H9 (cell line): ENCODE measurements at regions not wholly inside any gene's neighbourhood (a gene's known extent, or its start where the extent isn't known, plus 50 kb on each side); places are given as distances from the start of the nearest gene placed in this dataset.

Experiments
- DNase-seq: peaks from one replicate; pipeline ENCODE4 v3.0.0-alpha.2; 2017
- H2AFZ ChIP-seq: one replicate; pipeline ENCODE4 v1.6.1; 2013; ENCODE audit warnings: mild to moderate bottlenecking, low read length, control low read depth, moderate library complexity
- H2AK5ac ChIP-seq: 2 replicates; pipeline ENCODE4 v1.6.1; 2013; ENCODE audit warnings: low read length, control low read depth, mixed read lengths; ENCODE audit not compliant: insufficient read length
- H2BK120ac ChIP-seq: one replicate; pipeline ENCODE4 v1.6.1; 2013; ENCODE audit warnings: low read depth, mild to moderate bottlenecking, low read length, control low read depth, inconsistent platforms; ENCODE audit not compliant: poor library complexity, severe bottlenecking
- H2BK12ac ChIP-seq: 2 replicates; pipeline ENCODE4 v1.6.1; 2013; ENCODE audit warnings: low read length, control low read depth, mixed read lengths, low read depth; ENCODE audit not compliant: insufficient read length
- H2BK15ac ChIP-seq: 2 replicates; pipeline ENCODE4 v1.6.1; 2013; ENCODE audit warnings: low read depth, low read length, control low read depth
- H2BK20ac ChIP-seq: one replicate; pipeline ENCODE4 v1.6.1; 2013; ENCODE audit warnings: low read depth, mild to moderate bottlenecking, low read length, control low read depth, inconsistent platforms; ENCODE audit not compliant: poor library complexity, severe bottlenecking
- H2BK5ac ChIP-seq: 2 replicates; pipeline ENCODE4 v1.6.1; 2013; ENCODE audit warnings: low read length, control low read depth, mixed read lengths; ENCODE audit not compliant: insufficient read length
- H3K14ac ChIP-seq: 2 replicates; pipeline ENCODE4 v1.6.1; 2013; ENCODE audit warnings: low read length, control low read depth; ENCODE audit not compliant: insufficient read depth
- H3K18ac ChIP-seq: 2 replicates; pipeline ENCODE4 v1.6.1; 2013; ENCODE audit warnings: low read depth, mild to moderate bottlenecking, mixed read lengths, low read length, control low read depth; ENCODE audit not compliant: insufficient read length
- H3K23ac ChIP-seq: 2 replicates; pipeline ENCODE4 v1.6.1; 2013; ENCODE audit warnings: low read length, control low read depth, mixed read lengths, low read depth; ENCODE audit not compliant: insufficient read length
- H3K23me2 ChIP-seq: 2 replicates; pipeline ENCODE4 v1.6.1; 2013; ENCODE audit warnings: low read depth, mild to moderate bottlenecking, mixed read lengths, low read length, control low read depth; ENCODE audit not compliant: insufficient read length, poor library complexity, severe bottlenecking
- H3K27ac ChIP-seq: 2 replicates; pipeline ENCODE4 v1.5.1; 2013; ENCODE audit warnings: low read length, control low read depth, mixed read lengths, low read depth; ENCODE audit not compliant: insufficient read length
- H3K27me3 ChIP-seq: 2 replicates; pipeline ENCODE4 v1.6.1; 2013; ENCODE audit warnings: low read length, control low read depth, inconsistent platforms; ENCODE audit not compliant: insufficient read depth
- H3K4ac ChIP-seq: 2 replicates; pipeline ENCODE4 v1.6.1; 2013; ENCODE audit warnings: low read depth, mild to moderate bottlenecking, control low read depth, inconsistent platforms, low read length, moderate library complexity
- H3K4me1 ChIP-seq: 2 replicates; pipeline ENCODE4 v1.6.1; 2013; ENCODE audit warnings: low read length, control low read depth, inconsistent platforms; ENCODE audit not compliant: insufficient read depth
- H3K4me2 ChIP-seq: 2 replicates; pipeline ENCODE4 v1.6.1; 2013; ENCODE audit warnings: low read length, control low read depth, mixed read lengths; ENCODE audit not compliant: insufficient read length, insufficient read depth
- H3K56ac ChIP-seq: 2 replicates; pipeline ENCODE4 v1.6.1; 2013; ENCODE audit warnings: low read depth, mild to moderate bottlenecking, mixed read lengths, low read length, control low read depth; ENCODE audit not compliant: insufficient read length
- H3K79me1 ChIP-seq: 2 replicates; pipeline ENCODE4 v1.6.1; 2013; ENCODE audit warnings: low read depth, mild to moderate bottlenecking, moderate library complexity, low read length, control low read depth, inconsistent platforms; ENCODE audit not compliant: insufficient read depth, poor library complexity, severe bottlenecking
- H3K79me2 ChIP-seq: 2 replicates; pipeline ENCODE4 v1.6.1; 2013; ENCODE audit warnings: low read length, control low read depth, inconsistent platforms; ENCODE audit not compliant: insufficient read depth
- H3K9ac ChIP-seq: 2 replicates; pipeline ENCODE4 v1.6.1; 2013; ENCODE audit warnings: low read length, control low read depth, mixed read lengths; ENCODE audit not compliant: insufficient read length; ENCODE audit errors: extremely low read depth
- H3K9me3 ChIP-seq: one replicate; pipeline ENCODE4 v1.6.1; 2013; ENCODE audit warnings: low read depth, low read length, inconsistent platforms; ENCODE audit not compliant: control insufficient read depth
- H3T11ph ChIP-seq: one replicate; pipeline ENCODE4 v1.6.1; 2013; ENCODE audit warnings: mild to moderate bottlenecking, low read length, control low read depth, inconsistent platforms
- H4K20me1 ChIP-seq: one replicate; pipeline ENCODE4 v1.6.1; 2013; ENCODE audit not compliant: control insufficient read depth, insufficient read length, insufficient read depth
- H4K5ac ChIP-seq: 2 replicates; pipeline ENCODE4 v1.6.1; 2013; ENCODE audit warnings: low read depth, mild to moderate bottlenecking, mixed read lengths, low read length, control low read depth; ENCODE audit not compliant: insufficient read length
- H4K8ac ChIP-seq: replicated peaks from 2 replicates; pipeline ENCODE4 v1.6.1; 2013; ENCODE audit warnings: low read length, control low read depth, mixed read lengths, low read depth; ENCODE audit not compliant: insufficient read length
- H4K91ac ChIP-seq: 2 replicates; pipeline ENCODE4 v1.6.1; 2013; ENCODE audit warnings: low read depth, mild to moderate bottlenecking, moderate library complexity, mixed read lengths, low read length, control low read depth; ENCODE audit not compliant: insufficient read length
- H3K27ac Mint-ChIP-seq, 3 experiments: 2 replicates in 2 of 3; 3 replicates in 1 of 3; pipeline ENCODE4 v1.8.0; 2020 to 2021; ENCODE audit warnings: mixed read lengths in 3 of 3, mild to moderate bottlenecking in 1 of 3, moderate library complexity in 1 of 3
- H3K27me3 Mint-ChIP-seq: 2 replicates; pipeline ENCODE4 v1.8.0; 2021; ENCODE audit warnings: low read depth, mild to moderate bottlenecking, moderate library complexity, mixed read lengths
- H3K36me3 Mint-ChIP-seq, 3 experiments: 2 replicates in 2 of 3; 3 replicates in 1 of 3; pipeline ENCODE4 v1.8.0; 2020 to 2021; ENCODE audit warnings: low read depth in 3 of 3, mixed read lengths in 3 of 3; ENCODE audit not compliant: insufficient read depth in 1 of 3
- H3K4me1 Mint-ChIP-seq, 2 experiments: 2 replicates each; pipeline ENCODE4 v1.8.0; 2020; ENCODE audit warnings: mixed read lengths in 2 of 2
- H3K4me3 Mint-ChIP-seq, 2 experiments: 2 replicates in 1 of 2; 3 replicates in 1 of 2; pipeline ENCODE4 v1.8.0; 2020 to 2021; ENCODE audit warnings: mild to moderate bottlenecking in 2 of 2, mixed read lengths in 2 of 2, moderate library complexity in 1 of 2
- H3K9me3 Mint-ChIP-seq, 2 experiments: 2 replicates in 1 of 2; 3 replicates in 1 of 2; pipeline ENCODE4 v1.8.0; 2020; ENCODE audit warnings: mild to moderate bottlenecking in 2 of 2, mixed read lengths in 2 of 2, moderate library complexity in 1 of 2
- CTCF ChIP-seq: fragments of 200-600 bp; sonication (generic); conservative IDR thresholded peaks from 3 replicates; pipeline ENCODE4 v1.8.0; 2021; ENCODE audit warnings: antibody characterized with exemption, mild to moderate bottlenecking
- WGBS: extraction: QIAGEN DNeasy Blood & Tissue Kit; methylation state at CpG from one replicate; pipeline ENCODE4 v1.1.7; 2013; ENCODE audit warnings: missing lambda C conversion rate, low lambda C conversion rate, mixed read lengths; ENCODE audit not compliant: insufficient read length; ENCODE audit errors: extremely low coverage; 5-methylcytosine and 5-hydroxymethylcytosine counted together

- Histone ChIP-seq H2AFZ (peak overlapping the region; percentile 69), H3K27ac (no peak overlapping the region), H4K5ac (no peak overlapping the region), H3K79me2 (no peaks in the 10 kb centered on the region), H3K18ac (no peak overlapping the region), H3T11ph (no peak overlapping the region), H4K20me1 (no peaks in the 10 kb centered on the region), H2BK5ac (no peak overlapping the region), H3K79me1 (no peaks in the 10 kb centered on the region), H2BK20ac (no peak overlapping the region), H3K56ac (no peak overlapping the region), H4K91ac (no peak overlapping the region), H3K27me3 (no peaks in the 10 kb centered on the region), H3K4me1 (no peaks in the 10 kb centered on the region), H2BK12ac (no peak overlapping the region), H4K8ac (no peak overlapping the region), H3K9ac (no peak overlapping the region), H3K9me3 (no peaks in the 10 kb centered on the region), H2BK120ac (no peak overlapping the region), H2BK15ac (no peak overlapping the region), H3K14ac (0 out of 2 replicates have a peak overlapping the region, but pooled peaks have one; percentile 55), H3K23ac (no peak overlapping the region), H3K4ac (no peak overlapping the region), H2AK5ac (no peak overlapping the region), H3K4me2 (no peak overlapping the region), H3K23me2 (no peaks in the 10 kb centered on the region)
- DNase-seq, result peak; percentile 37
- peak overlapping the region in 1 of 3 experiments; percentile 57; a peak in 1 of 7 replicates for H3K27ac Mint-ChIP-seq
- H3K9me3 Mint-ChIP-seq, result peaks cover 44 to 55% of the 10 kb centered on the region in 2 experiments
- H3K4me3 Mint-ChIP-seq, result no peak overlapping the region
- TF ChIP-seq CTCF, result no peak
- peaks cover 17 to 18% of the 10 kb centered on the region in 2 experiments for H3K4me1 Mint-ChIP-seq
- peaks cover 9% of the 10 kb centered on the region for H3K27me3 Mint-ChIP-seq
- peaks cover 0 to 7% (median 3%) of the 10 kb centered on the region in 3 experiments; a peak in 3 of 7 replicates for H3K36me3 Mint-ChIP-seq
- WGBS, result no CpG with 5 or more reads among the region's 8 CpGs
Observed at GRCh38 chr3:13947912-13948311, 68.0 kb upstream of the WNT7A start.
